ENCODE measurements at regions not wholly inside any gene's neighbourhood (a gene's known extent, or its start where the extent isn't known, plus 50 kb on each side); places are given as distances from the start of the nearest gene placed in this dataset.

DNA sequence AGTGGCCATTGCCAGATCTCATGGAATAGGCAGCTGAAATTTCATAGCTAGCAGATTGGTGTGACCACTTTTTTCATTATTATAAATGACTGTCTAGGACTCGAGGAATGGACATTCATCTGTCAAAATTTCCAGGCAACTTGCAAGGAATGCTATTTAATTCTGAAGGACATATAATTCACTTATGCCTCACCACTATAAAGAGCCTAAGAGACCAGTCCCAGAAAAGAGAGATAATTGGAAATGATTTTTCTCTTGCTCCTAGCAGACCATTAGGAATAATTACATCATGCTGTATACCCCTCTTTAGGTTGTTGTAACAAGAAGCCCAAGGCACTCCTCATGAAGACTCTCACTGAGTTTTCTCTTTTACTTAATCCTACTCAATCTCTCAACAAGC lies 557.4 kb upstream of the RAB6C start:
- in situ Hi-C loops (cut with MboI; ENCODE audit: low sequenced_read_pairs): no loop called here

DNA sequence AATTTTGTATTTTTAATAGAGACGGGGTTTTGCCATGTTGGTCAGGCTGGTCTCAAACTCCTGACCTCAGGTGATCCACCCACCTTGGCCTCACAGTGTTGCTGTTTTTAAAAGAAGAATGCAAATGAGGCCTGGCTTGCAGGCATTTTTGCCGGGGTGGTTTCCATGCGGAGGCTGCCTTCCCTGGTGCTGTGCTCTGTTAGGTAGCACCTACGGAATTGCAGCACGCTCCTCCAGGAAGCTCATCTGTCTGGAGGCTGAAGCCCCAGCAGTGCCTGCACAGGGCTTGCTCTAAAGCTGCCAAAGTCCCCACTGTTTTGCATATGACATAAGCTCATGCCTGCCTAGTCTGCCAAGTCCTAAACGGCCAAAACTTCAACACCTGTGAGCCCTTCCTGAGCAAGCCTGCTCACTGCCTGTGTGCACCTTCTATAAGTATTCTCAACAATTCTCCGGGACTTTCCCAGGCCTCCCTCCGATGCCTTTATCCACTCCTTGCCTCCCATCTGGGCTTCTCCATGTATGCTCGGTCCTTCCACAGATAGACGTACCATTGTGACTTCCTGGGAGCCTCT lies 551.3 kb upstream of the RAB6C start:
- in situ Hi-C loops (cut with MboI; ENCODE audit: low sequenced_read_pairs): no loop called here

DNA sequence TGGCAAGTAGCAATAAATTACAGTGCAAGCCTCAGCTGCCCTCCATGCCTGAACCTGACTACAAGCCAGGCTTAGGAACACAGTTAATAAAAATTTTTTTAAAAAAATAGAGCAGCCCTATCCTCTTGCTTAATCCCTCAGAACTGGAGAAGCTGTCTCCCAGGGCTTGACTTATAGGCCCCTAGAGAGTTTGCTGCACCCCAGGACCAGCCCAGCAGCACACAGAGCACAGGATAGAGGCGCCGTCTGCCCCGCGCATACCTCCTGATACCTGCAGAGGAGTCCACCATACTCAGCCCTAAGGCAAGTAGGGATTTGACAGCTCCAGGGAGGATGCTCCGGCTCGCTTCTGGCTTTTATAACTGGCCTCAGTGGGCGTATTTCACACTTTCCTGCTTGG lies 548.6 kb upstream of the RAB6C start:
- in situ Hi-C loops (cut with MboI; ENCODE audit: low sequenced_read_pairs): no loop called here

DNA sequence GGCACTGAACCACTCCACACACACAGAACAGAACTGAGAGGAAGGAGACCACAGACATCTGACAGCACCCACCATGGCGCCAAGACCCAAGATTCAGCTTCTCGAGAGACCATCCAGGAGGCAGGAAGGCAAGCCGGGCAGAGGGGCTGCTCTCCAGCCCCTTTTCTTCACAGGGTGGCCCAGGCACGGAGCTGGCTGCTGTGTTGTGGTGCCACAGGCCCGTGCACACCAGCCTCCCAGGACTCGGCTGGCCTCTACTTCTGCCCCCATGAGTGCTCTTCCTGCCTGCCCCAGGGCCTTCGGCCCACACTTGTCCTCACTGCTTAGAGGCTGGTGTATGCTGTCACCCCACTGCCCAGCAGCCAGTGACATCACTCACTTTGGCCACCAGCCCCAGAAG lies 547.6 kb upstream of the RAB6C start:
- in situ Hi-C loops (cut with MboI; ENCODE audit: low sequenced_read_pairs): no loop called here

DNA sequence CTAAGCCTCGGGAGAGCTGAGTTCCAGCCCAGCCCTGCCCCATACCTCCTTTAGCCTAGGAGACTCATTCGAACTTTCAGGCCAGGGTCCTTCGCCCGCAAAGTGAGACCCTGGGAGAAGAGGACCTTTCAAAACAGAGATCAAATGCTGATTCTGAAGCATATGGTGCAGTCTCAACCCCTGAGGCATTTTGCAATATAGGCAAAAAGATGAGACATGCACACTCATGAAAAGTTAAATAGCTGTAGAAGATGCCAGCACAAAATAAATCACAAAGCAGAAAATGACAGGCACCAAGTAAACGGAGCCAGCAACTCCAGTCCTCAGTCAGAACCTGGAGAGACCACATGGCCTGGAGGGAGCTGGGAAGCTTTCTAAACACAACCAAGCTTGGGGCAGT lies 542.7 kb upstream of the RAB6C start:
- in situ Hi-C loops (cut with MboI; ENCODE audit: low sequenced_read_pairs): no loop called here

DNA sequence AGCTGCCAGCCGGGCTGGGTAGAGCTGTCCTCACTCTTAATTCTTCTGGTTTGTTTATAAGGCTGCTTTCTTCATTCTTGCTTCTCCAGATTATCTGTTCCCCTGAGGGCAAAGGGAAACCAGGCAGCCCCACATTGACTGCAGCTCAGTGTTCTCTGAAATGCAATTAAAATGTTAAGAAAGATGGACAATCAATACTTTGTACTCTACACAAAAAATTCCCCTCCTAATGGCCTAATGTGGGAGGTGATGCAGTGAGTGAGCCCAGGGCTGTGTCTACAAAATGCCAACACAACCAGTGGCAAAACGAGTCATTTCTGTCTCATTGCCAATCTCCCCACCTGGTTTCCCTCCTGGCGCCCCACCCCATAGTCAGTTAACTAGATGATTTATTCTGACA lies 541.7 kb upstream of the RAB6C start:
- in situ Hi-C loops (cut with MboI; ENCODE audit: low sequenced_read_pairs): no loop called here

DNA sequence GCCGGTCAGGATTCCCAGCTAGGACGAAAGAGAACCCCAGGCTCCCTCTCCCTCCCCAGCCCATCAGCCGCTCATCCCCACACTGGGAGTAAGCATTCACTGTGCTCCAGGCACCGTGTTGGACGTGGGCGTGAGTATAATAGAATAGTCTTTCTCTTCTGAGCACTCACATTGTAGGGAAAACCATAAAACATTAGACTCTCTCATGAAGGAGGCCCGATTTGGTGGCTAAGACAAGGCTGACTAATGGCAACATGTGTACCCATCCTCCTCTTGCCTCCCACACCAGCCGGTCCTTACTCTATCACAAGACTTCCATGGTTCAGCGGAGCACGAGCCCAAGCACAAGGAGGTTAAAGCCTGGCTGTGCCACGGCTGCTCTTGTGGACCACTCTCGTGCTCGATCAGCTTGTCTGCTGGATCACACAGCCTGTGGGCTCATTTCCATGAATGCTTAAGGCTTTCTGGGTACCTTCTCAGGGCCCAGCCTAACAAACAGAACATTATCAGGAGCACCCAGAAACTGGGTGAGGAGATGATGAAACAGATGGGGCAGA lies 540.9 kb upstream of the RAB6C start:
- in situ Hi-C loops (cut with MboI; ENCODE audit: low sequenced_read_pairs): no loop called here

DNA sequence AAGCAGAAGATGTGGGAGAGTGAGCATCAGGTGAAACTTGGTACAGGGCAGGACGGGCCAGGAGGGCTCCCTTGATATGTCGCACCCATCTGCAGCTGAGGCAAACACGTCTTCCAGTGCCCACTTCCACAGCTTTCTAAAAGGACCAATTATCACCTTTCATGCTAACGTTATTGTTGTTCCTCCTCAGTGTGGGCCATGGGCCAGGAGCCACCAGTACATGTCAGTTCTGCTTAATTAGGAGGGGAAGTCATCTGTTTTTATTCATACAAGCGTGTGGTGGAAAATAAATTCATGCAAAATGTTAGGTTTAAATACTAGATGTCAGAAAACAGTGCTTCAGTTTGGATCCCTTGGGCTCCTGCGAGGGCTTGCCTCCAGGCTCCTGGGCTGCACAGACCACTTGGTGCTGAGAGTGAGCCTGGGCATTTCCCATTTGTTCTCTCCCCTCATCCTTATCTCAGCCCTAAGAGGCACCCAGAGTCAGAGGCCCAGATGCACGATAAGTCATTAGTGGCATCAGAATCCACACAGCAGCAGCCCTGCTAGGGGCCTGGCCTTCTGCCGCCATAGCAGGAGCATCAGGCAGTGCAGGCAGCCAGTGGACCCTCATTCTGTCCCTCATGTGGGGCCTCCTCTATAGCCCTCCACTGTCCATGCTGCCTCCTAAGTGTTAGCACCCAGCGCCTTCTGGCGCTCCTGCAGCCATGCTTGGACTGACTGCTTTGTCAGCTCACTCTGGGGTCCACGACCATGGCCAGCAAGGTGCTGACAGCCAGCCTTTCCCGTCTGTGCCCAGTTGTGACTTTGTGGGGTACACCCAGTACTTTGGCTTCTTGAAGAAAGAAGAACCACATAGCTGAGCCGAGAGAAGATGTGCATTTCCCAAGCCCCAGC lies 539.8 kb upstream of the RAB6C start:
- in situ Hi-C loops (cut with MboI; ENCODE audit: low sequenced_read_pairs): no loop called here

DNA sequence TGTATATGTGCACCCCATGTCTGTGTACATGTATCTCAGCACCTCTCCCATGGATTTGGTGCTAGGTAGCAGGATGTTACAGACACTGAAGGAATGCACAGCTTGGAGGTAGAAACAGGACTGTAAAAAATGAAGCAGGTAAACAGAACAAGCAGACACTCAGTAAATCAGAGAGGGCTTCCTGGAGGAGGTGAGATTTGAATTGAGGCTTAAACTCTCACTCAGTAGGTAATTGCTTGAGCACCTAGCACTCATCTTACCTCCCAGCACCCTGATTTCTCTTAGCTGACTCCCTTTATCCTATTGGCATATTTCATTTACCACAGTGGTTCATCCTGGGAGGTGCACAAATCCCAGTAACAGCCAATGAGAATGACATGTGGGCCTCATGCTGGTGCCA lies 537.9 kb upstream of the RAB6C start:
- in situ Hi-C loops (cut with MboI; ENCODE audit: low sequenced_read_pairs): no loop called here

DNA sequence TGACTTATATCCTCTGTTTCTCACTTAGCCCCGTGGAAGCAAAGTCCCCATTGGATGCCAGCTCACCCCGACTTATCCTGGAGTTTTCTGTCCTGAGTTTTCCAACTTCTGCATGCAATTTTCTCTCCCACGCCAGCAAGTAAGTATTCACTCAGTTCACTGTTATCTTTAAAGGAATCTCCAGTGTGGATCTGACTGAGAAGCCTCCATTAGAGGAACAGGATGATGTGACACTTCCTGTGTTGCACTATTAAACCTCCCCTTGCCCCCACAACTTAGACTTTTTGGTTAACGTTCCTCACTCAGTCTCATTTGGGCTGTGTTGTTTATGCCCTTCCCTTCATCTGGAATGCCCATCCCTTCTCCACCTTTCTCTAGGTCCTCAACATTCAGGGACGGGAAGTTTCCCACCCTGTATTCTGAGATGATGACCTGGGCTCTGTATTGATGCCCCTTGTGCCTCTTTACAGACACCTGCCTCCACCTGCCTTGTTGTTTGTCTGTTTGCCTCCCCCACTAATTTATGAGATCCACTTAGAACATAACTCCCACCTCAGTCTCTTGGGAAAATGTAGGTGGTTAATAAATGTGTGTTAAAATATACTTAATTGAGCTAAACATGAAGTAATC lies 536.1 kb upstream of the RAB6C start:
- in situ Hi-C loops (cut with MboI; ENCODE audit: low sequenced_read_pairs): no loop called here

DNA sequence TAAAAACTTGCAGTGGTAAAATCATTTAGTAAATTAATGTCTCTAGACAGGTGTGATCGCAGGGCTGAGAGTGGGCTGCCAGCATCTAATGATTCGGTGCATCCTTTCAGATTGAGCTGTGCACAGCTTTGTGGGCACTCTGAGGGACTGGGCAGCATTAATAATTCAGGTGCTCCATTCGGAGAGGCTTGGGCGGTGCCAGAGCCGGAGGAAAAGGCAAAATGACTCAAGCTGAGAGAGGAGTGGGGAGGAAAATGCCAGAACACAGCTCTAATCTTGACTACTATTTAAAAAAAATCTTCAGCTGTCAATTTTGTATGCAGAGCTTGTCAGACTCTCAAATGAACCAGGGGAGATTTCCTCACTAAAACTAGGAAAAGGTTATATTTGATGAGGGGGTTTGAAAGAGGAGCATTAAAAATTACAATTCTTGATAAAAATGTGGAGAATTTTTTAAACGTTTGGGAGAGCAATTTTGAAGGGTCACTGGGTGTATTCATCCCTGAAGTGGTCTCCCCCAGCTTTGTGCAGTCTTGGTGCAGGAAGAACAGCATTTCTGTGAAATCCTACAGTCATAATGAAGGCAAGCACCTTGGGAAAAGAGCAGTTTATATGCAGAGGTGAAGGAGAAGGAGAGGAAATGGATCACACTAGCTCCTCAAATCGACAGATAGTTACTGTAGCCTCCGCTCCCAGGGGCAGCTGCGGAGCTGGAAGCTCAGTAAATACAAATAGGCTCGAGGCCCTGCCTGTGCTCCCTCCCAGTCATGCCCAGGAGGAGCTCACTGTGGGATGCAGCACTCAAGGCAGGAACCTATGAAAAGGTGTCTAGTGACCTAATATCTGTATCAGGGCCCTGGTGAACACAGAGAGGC lies 535.4 kb upstream of the RAB6C start:
- in situ Hi-C loops (cut with MboI; ENCODE audit: low sequenced_read_pairs): no loop called here

DNA sequence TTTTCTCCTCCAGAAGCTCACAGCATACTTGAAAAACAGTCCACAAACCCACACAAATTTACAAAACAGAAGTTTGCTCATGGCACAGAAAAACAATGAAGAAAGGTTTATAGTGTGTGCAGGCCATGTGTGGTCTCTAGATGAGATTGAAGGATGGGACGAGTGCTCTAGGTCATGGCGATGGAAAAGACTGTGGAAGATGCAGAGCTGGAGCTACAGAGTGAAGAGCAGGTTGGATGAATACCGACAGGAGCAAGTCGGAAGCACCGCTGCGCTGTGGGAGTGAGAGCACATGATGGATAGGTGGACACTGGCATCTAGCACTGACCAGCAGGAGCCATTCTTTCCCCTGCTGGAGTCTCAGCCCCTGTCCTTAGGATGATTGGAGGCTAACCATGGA lies 534.7 kb upstream of the RAB6C start:
- in situ Hi-C loops (cut with MboI; ENCODE audit: low sequenced_read_pairs): no loop called here

DNA sequence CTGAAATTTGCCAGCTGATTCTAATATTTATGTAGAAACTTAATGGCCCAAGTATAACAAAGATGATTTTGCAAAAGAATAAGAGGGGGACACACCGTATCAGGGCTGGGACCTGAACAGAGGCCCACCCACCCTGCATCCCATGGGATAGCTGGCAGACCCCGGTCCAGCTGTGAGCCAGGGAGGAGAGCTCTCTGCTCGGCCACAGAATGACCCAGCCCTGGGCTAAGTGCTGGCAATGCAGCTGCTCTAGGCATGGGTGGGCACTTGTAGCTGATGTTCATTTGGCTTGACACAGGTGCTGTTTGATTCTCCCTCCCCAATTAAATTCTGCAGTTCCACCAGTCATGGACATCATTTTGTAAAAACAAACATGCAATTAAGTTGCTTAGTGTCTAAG lies 522.8 kb upstream of the RAB6C start:
- in situ Hi-C loops (cut with MboI; ENCODE audit: low sequenced_read_pairs): no loop called here

DNA sequence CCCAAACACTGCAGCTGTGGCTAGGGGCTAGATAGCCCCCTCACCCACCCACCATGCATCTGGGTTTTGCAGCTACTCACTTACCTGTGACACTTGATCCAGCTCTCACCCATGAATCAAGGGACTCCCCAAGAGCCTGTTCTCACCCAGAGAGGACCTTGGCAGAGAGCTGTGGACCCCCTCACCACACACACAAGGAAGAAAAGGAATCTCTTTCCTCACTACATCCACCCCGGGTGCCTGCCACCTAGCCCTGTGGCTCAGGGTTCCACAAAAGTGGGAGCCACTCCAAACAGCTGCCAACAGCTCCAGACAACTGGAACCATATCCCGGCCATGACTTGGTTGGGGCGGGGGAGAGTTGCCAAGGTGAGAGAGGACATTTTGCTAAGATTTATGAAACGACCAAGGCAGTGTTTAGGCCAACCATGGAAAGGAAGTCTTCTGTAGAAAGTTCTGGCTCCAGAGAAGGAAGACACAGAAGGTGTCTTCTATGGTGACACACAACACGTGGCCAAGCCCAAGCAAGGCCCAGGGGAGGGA lies 522.1 kb upstream of the RAB6C start:
- in situ Hi-C loops (cut with MboI; ENCODE audit: low sequenced_read_pairs): no loop called here

DNA sequence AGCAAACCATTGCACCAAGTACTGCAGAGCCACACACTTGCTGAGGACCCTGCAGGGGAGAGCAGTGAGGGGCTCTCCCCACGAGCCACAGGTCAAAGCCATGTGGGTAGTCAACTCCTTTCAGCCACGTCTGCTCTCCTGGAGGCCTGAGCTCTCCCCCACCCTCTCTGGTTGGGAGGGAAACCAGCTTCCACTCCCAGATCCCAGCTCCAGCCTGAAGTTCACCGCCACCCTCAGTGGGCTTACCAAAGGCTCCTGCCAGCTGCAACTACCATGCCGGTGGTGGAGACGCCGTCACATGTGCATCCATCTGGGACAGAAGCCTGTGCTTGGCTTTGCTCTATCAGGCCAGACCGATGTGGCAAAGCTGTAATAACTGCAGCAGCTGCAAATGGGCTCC lies 521.5 kb upstream of the RAB6C start:
- in situ Hi-C loops (cut with MboI; ENCODE audit: low sequenced_read_pairs): no loop called here

DNA sequence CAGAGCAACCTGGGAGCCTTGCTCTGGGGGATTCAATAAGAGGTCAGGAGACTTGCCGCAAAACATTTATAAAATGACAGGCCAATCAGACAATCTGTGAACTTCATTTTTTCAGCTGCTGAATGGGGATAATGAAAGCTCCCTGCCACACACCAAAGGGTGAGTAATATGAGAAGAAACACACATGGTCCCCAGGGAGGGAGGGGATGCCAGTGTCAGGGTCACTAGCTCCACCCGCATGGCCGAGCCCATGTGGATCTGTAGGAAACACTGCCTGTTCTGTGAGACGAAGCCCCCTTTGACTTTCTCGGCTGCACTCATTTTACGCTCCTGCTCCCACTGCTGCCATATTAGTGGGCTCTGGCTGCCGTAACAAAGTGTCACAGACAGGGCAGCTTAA lies 521.0 kb upstream of the RAB6C start:
- in situ Hi-C loops (cut with MboI; ENCODE audit: low sequenced_read_pairs): no loop called here

DNA sequence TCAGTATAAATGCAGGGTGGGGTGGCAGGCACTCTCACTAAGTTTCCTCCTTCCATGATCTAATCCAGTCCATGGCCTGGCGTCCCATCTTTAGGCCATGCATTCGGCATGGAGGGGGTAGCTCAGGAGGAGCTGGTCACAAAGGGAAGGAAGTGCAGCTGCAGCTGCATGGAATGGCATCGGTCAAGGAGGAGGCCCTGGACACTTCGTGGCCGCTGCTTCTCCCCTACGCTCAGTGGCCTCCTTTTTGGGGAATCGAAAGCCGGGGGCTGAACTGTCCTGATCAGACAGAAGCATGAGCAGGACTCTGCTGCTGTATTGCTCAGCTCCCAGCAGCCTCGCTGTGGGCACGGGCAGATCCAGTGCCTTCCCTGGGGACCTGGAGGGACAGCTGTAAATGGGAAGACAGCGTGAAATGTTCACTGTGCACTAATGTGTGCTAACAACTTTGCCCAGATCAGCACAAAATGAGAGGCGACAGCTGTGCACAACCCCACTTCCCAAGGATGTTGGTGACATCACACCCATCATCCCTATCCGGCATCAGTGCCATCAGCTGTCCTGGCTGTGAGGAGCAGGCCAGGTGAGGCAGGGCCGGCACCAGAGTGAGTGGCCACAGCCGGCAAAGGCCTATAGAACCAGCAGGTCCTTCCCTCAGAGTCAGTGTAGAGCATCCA lies 520.1 kb upstream of the RAB6C start:
- in situ Hi-C loops (cut with MboI; ENCODE audit: low sequenced_read_pairs): no loop called here

DNA sequence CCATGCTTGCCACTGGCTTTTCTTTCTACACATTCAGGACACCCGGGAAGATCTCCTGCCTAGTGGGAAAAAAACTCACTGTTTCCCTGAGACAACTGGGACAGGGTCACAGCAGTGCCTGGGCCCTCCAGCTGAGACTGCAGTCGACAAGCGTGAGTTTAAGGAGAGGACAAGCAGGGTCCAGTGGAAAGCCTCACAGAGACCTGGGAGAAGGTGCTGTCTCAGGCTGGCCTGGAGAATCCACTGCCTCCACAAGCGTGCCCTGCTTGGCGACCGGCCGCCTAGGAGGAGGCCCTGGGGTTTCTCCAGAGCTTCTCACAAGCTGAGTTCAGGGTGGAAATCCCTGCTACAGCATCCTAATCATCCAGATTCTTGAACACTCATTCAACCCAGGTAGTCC lies 519.6 kb upstream of the RAB6C start:
- in situ Hi-C loops (cut with MboI; ENCODE audit: low sequenced_read_pairs): no loop called here

DNA sequence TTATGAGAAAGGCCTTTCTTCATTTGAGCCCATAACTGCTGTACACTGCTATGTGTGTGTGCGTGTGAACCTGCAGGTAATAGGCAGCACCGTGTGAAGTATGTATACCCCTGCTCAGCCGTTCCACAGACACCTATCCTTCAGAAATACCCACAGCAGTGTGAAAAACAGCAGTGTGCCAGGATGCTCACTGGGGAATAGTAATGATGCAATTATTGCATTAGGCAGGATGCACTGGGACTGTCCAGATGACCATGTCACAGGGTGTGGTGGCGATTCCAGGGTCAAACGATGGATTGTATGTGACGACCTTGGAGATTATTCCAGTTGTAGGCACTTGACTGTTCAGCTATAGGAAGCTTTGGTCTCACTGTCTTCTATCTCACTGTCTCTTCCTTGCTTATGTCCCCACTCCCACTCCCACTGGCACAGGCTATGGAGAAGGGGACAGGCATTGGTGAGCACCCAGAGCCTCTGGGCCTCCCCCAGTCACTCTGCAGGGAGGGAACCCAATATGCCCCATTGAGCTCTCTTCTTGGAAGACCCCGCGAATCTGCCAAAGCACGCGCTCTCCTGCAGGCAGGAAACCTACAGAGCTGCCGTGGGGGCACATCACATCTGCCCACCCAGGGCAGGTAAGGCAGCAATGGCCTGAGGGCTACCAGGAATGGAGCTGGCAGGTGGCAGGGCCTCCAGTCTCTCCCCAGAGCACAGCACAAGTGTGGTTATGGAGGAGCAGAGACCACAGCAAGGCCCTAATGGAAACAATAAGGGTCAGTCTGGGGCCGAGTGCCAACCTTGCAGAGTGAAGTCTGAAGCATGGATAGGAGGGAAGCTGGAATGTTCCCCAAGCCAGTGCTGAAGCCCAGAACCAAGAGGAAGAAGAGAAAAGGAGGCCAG lies 518.9 kb upstream of the RAB6C start:
- in situ Hi-C loops (cut with MboI; ENCODE audit: low sequenced_read_pairs): no loop called here

All from HL-60/S4 treated with retinoic acid at 250 ng/mL for 4 days and 3 days (cell line).